ENCODE measurements at regions not wholly inside any gene's neighbourhood (a gene's known extent, or its start where the extent isn't known, plus 50 kb on each side); places are given as distances from the start of the nearest gene placed in this dataset.
"Not testable (repeated sequence)": the region's sequence is repeated elsewhere in the genome, so short reads cannot be mapped to it uniquely, and the experiment has no call there.

GRCh38 chr5:104915226-104915625 is 1352.6 kb upstream of the NUDT12 start:
- H3K4me3 Mint-ChIP-seq, result no peak overlapping the region
- DNase-seq (no peak), ATAC-seq (no peak)
- no peaks in the 10 kb centered on the region for H3K4me1 Mint-ChIP-seq (ENCODE audit: low read depth)
- H3K27me3 Mint-ChIP-seq (ENCODE audit: low read depth), result no peaks in the 10 kb centered on the region
- H3K36me3 Mint-ChIP-seq (ENCODE audit: insufficient read depth), result no peaks in the 10 kb centered on the region
- H3K9me3 Mint-ChIP-seq, result peaks cover 4% of the 10 kb centered on the region

- Mint-ChIP-seq H3K4me1 (ENCODE audit: low read depth) (no peaks in the 10 kb centered on the region), H3K4me3 (no peak overlapping the region), H3K27me3 (ENCODE audit: low read depth) (no peaks in the 10 kb centered on the region), H3K36me3 (ENCODE audit: insufficient read depth) (no peaks in the 10 kb centered on the region), H3K9me3 (peaks cover 4% of the 10 kb centered on the region)
- DNase-seq, result no peak
- no peak for ATAC-seq
Observed at GRCh38 chr5:104914536-104915070, 1352.0 kb upstream of the NUDT12 start.

- Mint-ChIP-seq H3K27me3 (ENCODE audit: low read depth) (no peaks in the 10 kb centered on the region), H3K9me3 (peaks cover 4% of the 10 kb centered on the region), H3K4me1 (ENCODE audit: low read depth) (no peaks in the 10 kb centered on the region), H3K4me3 (no peak overlapping the region), H3K36me3 (ENCODE audit: insufficient read depth) (no peaks in the 10 kb centered on the region)
- DNase-seq (no peak), ATAC-seq (no peak)
Observed at GRCh38 chr5:104913841-104914281, 1351.3 kb upstream of the NUDT12 start.

GRCh38 chr5:104909803-104910202 is 1347.2 kb upstream of the NUDT12 start:
- Mint-ChIP-seq H3K9me3 (peaks cover 4% of the 10 kb centered on the region), H3K36me3 (ENCODE audit: insufficient read depth) (no peaks in the 10 kb centered on the region), H3K4me3 (no peak overlapping the region), H3K27me3 (ENCODE audit: low read depth) (no peaks in the 10 kb centered on the region), H3K4me1 (ENCODE audit: low read depth) (no peaks in the 10 kb centered on the region)
- DNase-seq, result no peak
- ATAC-seq, result no peak

- no peaks in the 10 kb centered on the region for H3K4me1 Mint-ChIP-seq (ENCODE audit: low read depth)
Observed at GRCh38 chr5:104904561-104904960, 1342.0 kb upstream of the NUDT12 start.

GRCh38 chr5:104903941-104904340 is 1341.4 kb upstream of the NUDT12 start:
- no peaks in the 10 kb centered on the region for H3K27me3 Mint-ChIP-seq (ENCODE audit: low read depth)
- DNase-seq, result no peak
- no peaks in the 10 kb centered on the region for H3K36me3 Mint-ChIP-seq (ENCODE audit: insufficient read depth)
- peaks cover under 1% of the 10 kb centered on the region for H3K9me3 Mint-ChIP-seq
- no peak for ATAC-seq
- H3K4me1 Mint-ChIP-seq (ENCODE audit: low read depth), result no peaks in the 10 kb centered on the region
- no peak overlapping the region for H3K4me3 Mint-ChIP-seq

More at GRCh38 chr5:104904561-104904960, 1342.0 kb upstream of the NUDT12 start:
- ATAC-seq (no peak), DNase-seq (no peak)
- Mint-ChIP-seq H3K27me3 (ENCODE audit: low read depth) (no peaks in the 10 kb centered on the region), H3K9me3 (no peaks in the 10 kb centered on the region), H3K4me3 (no peak overlapping the region), H3K36me3 (ENCODE audit: insufficient read depth) (no peaks in the 10 kb centered on the region)

- ATAC-seq, result no peak
- Mint-ChIP-seq H3K27me3 (ENCODE audit: low read depth) (no peaks in the 10 kb centered on the region), H3K4me1 (ENCODE audit: low read depth) (no peaks in the 10 kb centered on the region), H3K36me3 (ENCODE audit: insufficient read depth) (no peaks in the 10 kb centered on the region), H3K4me3 (no peak overlapping the region), H3K9me3 (no peaks in the 10 kb centered on the region)
- DNase-seq, result no peak
Observed at GRCh38 chr5:104891596-104891995, 1329.0 kb upstream of the NUDT12 start.

- no peaks in the 10 kb centered on the region for H3K36me3 Mint-ChIP-seq (ENCODE audit: insufficient read depth)
- no peak for DNase-seq
- no peaks in the 10 kb centered on the region for H3K27me3 Mint-ChIP-seq (ENCODE audit: low read depth)
- H3K4me1 Mint-ChIP-seq (ENCODE audit: low read depth), result no peaks in the 10 kb centered on the region
- H3K9me3 Mint-ChIP-seq, result peaks cover 4% of the 10 kb centered on the region
- no peak overlapping the region for H3K4me3 Mint-ChIP-seq
- no peak for ATAC-seq
Observed at GRCh38 chr5:104890767-104891166, 1328.2 kb upstream of the NUDT12 start.

GRCh38 chr5:104859437-104859836 is 1296.8 kb upstream of the NUDT12 start:
- no peaks in the 10 kb centered on the region for H3K36me3 Mint-ChIP-seq (ENCODE audit: insufficient read depth)
- no peaks in the 10 kb centered on the region for H3K4me1 Mint-ChIP-seq (ENCODE audit: low read depth)
- no peak for DNase-seq
- no peak for ATAC-seq
- H3K9me3 Mint-ChIP-seq, result no peaks in the 10 kb centered on the region
- H3K27me3 Mint-ChIP-seq (ENCODE audit: low read depth), result no peaks in the 10 kb centered on the region
- no peak overlapping the region for H3K4me3 Mint-ChIP-seq

- DNase-seq; H3K4me3 Mint-ChIP-seq; H3K27me3 Mint-ChIP-seq (ENCODE audit: low read depth); H3K36me3 Mint-ChIP-seq (ENCODE audit: insufficient read depth); H3K4me1 Mint-ChIP-seq (ENCODE audit: low read depth); ATAC-seq: not testable (repeated sequence)
- peaks cover 23% of the 10 kb centered on the region for H3K9me3 Mint-ChIP-seq
Observed at GRCh38 chr5:104852099-104852498, 1289.5 kb upstream of the NUDT12 start.

GRCh38 chr5:104845541-104845940 is 1283.0 kb upstream of the NUDT12 start:
- H3K9me3 Mint-ChIP-seq, result peaks cover 21% of the 10 kb centered on the region
- no peaks in the 10 kb centered on the region for H3K27me3 Mint-ChIP-seq (ENCODE audit: low read depth)
- no peaks in the 10 kb centered on the region for H3K36me3 Mint-ChIP-seq (ENCODE audit: insufficient read depth)
- no peaks in the 10 kb centered on the region for H3K4me1 Mint-ChIP-seq (ENCODE audit: low read depth)
- DNase-seq (no peak), ATAC-seq (no peak)
- no peak overlapping the region for H3K4me3 Mint-ChIP-seq

- H3K36me3 Mint-ChIP-seq (ENCODE audit: insufficient read depth), result no peaks in the 10 kb centered on the region
- H3K4me1 Mint-ChIP-seq (ENCODE audit: low read depth), result no peaks in the 10 kb centered on the region
- no peak for ATAC-seq
- H3K9me3 Mint-ChIP-seq, result peaks cover 14% of the 10 kb centered on the region
- no peak overlapping the region for H3K4me3 Mint-ChIP-seq
- H3K27me3 Mint-ChIP-seq (ENCODE audit: low read depth), result no peaks in the 10 kb centered on the region
- DNase-seq, result no peak
Observed at GRCh38 chr5:104843822-104844221, 1281.2 kb upstream of the NUDT12 start.

- no peaks in the 10 kb centered on the region for H3K27me3 Mint-ChIP-seq (ENCODE audit: low read depth)
- peaks cover 14% of the 10 kb centered on the region for H3K9me3 Mint-ChIP-seq
- no peak for ATAC-seq
Observed at GRCh38 chr5:104840284-104840683, 1277.7 kb upstream of the NUDT12 start.

GRCh38 chr5:104831515-104831914 is 1268.9 kb upstream of the NUDT12 start:
- H3K36me3 Mint-ChIP-seq (ENCODE audit: insufficient read depth); H3K4me1 Mint-ChIP-seq (ENCODE audit: low read depth): not testable (repeated sequence)

More at GRCh38 chr5:104840284-104840683, 1277.7 kb upstream of the NUDT12 start:
- H3K4me1 Mint-ChIP-seq (ENCODE audit: low read depth), result no peaks in the 10 kb centered on the region
- H3K36me3 Mint-ChIP-seq (ENCODE audit: insufficient read depth), result no peaks in the 10 kb centered on the region
- DNase-seq, result no peak
- no peak overlapping the region for H3K4me3 Mint-ChIP-seq

GRCh38 chr5:104821606-104822005 is 1259.0 kb upstream of the NUDT12 start:
- ATAC-seq (no peak), DNase-seq (no peak)
- Mint-ChIP-seq H3K36me3 (ENCODE audit: insufficient read depth) (no peaks in the 10 kb centered on the region), H3K4me1 (ENCODE audit: low read depth) (no peaks in the 10 kb centered on the region), H3K4me3 (no peak overlapping the region), H3K9me3 (no peaks in the 10 kb centered on the region), H3K27me3 (ENCODE audit: low read depth) (no peaks in the 10 kb centered on the region)

More at GRCh38 chr5:104831515-104831914, 1268.9 kb upstream of the NUDT12 start:
- H3K27me3 Mint-ChIP-seq (ENCODE audit: low read depth); DNase-seq; H3K4me3 Mint-ChIP-seq; ATAC-seq: not testable (repeated sequence)
- peaks cover 23% of the 10 kb centered on the region for H3K9me3 Mint-ChIP-seq

GRCh38 chr5:104817127-104817526 is 1254.5 kb upstream of the NUDT12 start:
- Mint-ChIP-seq H3K4me1 (ENCODE audit: low read depth) (no peaks in the 10 kb centered on the region), H3K36me3 (ENCODE audit: insufficient read depth) (no peaks in the 10 kb centered on the region), H3K4me3 (no peak overlapping the region), H3K27me3 (ENCODE audit: low read depth) (no peaks in the 10 kb centered on the region), H3K9me3 (peaks cover 4% of the 10 kb centered on the region)
- DNase-seq, result no peak
- ATAC-seq, result no peak
